IPS DF 19.7 (cell line): ENCODE measurements at regions not wholly inside any gene's neighbourhood (a gene's known extent, or its start where the extent isn't known, plus 50 kb on each side); places are given as distances from the start of the nearest gene placed in this dataset.

Source experiments
- DNase-seq: peaks from one replicate; pipeline ENCODE4 v3.0.0-alpha.2; 2013; ENCODE audit warnings: low read depth, low spot score

GRCh38 chr9:71589612-71590011 is 178.7 kb downstream of the CEMIP2 start:
- no peak for DNase-seq

GRCh38 chr9:71587576-71588362 is 180.5 kb downstream of the CEMIP2 start:
- DNase-seq, result no peak

- no peak for DNase-seq
Observed at GRCh38 chr9:71583792-71584191, 184.5 kb downstream of the CEMIP2 start.

- DNase-seq, result no peak
Observed at GRCh38 chr9:71582347-71582746, 186.0 kb downstream of the CEMIP2 start.

- DNase-seq, result no peak
Observed at GRCh38 chr9:71581101-71581500, 187.2 kb downstream of the CEMIP2 start.

GRCh38 chr9:71571186-71571585 is 197.1 kb downstream of the CEMIP2 start:
- DNase-seq, result no peak

GRCh38 chr9:71567890-71568289 is 200.4 kb downstream of the CEMIP2 start:
- no peak for DNase-seq

GRCh38 chr9:71562140-71562539 is 206.2 kb downstream of the CEMIP2 start:
- peak; percentile 17 for DNase-seq

GRCh38 chr9:71557310-71557709 is 211.0 kb downstream of the CEMIP2 start:
- DNase-seq, result no peak

GRCh38 chr9:71552480-71552879 is 215.8 kb downstream of the CEMIP2 start:
- DNase-seq, result peak; percentile 48

- DNase-seq, result no peak
Observed at GRCh38 chr9:71549023-71549422, 219.3 kb downstream of the CEMIP2 start.

GRCh38 chr9:71544464-71544863 is 223.8 kb downstream of the CEMIP2 start:
- no peak for DNase-seq

- no peak for DNase-seq
Observed at GRCh38 chr9:71541436-71541835, 226.9 kb downstream of the CEMIP2 start.

- no peak for DNase-seq
Observed at GRCh38 chr9:71524996-71525580, 243.2 kb downstream of the CEMIP2 start.

- DNase-seq, result no peak
Observed at GRCh38 chr9:71524516-71524915, 243.8 kb downstream of the CEMIP2 start.

- DNase-seq, result no peak
Observed at GRCh38 chr9:71521132-71521531, 247.2 kb downstream of the CEMIP2 start.

GRCh38 chr9:71519098-71519696 is 249.1 kb downstream of the CEMIP2 start:
- no peak for DNase-seq

GRCh38 chr9:71518045-71518827 is 250.1 kb downstream of the CEMIP2 start:
- no peak for DNase-seq

- DNase-seq, result no peak
Observed at GRCh38 chr9:71515626-71516025, 252.7 kb downstream of the CEMIP2 start.

- DNase-seq, result no peak
Observed at GRCh38 chr9:71515107-71515506, 253.2 kb downstream of the CEMIP2 start.

- no peak for DNase-seq
Observed at GRCh38 chr9:71514344-71514975, 253.9 kb downstream of the CEMIP2 start.

- DNase-seq, result no peak
Observed at GRCh38 chr9:71509054-71509453, 259.3 kb downstream of the CEMIP2 start.
